ENCODE measurements at regions not wholly inside any gene's neighbourhood (a gene's known extent, or its start where the extent isn't known, plus 50 kb on each side); places are given as distances from the start of the nearest gene placed in this dataset.

GRCh38 chr1:220326578-220326977, 54.3 kb upstream of the RAB3GAP2 start (continued):
- no peak for TF ChIP-seq RBM39 (optimal IDR thresholded peaks at IDR 0.05; ENCODE audit: low read depth, low read length)

- H3K9me1 ChIP-seq (ENCODE audit: control insufficient read depth, insufficient read depth, low read length), result no peaks in the 10 kb centered on the region
- no peaks in the 10 kb centered on the region for H3K9me3 ChIP-seq (replicated peaks; ENCODE audit: control insufficient read depth, insufficient read depth, low read depth, low read length)
- no peaks in the 10 kb centered on the region for H3K79me2 ChIP-seq (ENCODE audit: control insufficient read depth, insufficient read depth, low read length)
- H4K20me1 ChIP-seq (replicated peaks; ENCODE audit: control insufficient read depth, insufficient read depth, low read length), result no peaks in the 10 kb centered on the region
- ChIA-PET POLR2A (interaction anchor here (0.5 kb wide), 1 partner anchor 102 kb away, joined by 3 read pairs; no protein-coding TSS in a partner anchor), CTCF (ENCODE audit: low intra/inter-chr PET ratio) (interaction anchor here (0.6 kb wide), 1 partner anchor 335 kb away, joined by 5 read pairs; no protein-coding TSS in a partner anchor)
- DNase-seq (ENCODE audit: extremely low read depth in 1 of 4, low spot score in 3 of 4) (no peak), ATAC-seq (no peak), FAIRE-seq (no peak)
- in situ Hi-C loops (cut with MboI), result no loop called here
- H3K4me2 ChIP-seq (ENCODE audit: insufficient read depth, low read length), result no peak overlapping the region
- no peak overlapping the region for H2AFZ ChIP-seq (ENCODE audit: low read depth, low read length)
- no peaks in the 10 kb centered on the region for H3K36me3 ChIP-seq (ENCODE audit: control insufficient read depth, insufficient read depth, low read length)
- no TSS peak for BruUV-seq (replicated peaks)
- no peak overlapping the region for H3K9ac ChIP-seq (ENCODE audit: insufficient read depth in 1 of 2, low read depth in 2 of 2, low read length in 2 of 2)
- peaks cover 13 to 16% of the 10 kb centered on the region in 2 experiments for H3K27me3 ChIP-seq (ENCODE audit: control insufficient read depth in 2 of 2, insufficient read depth in 2 of 2, low read length in 2 of 2)
- H3K4me3 ChIP-seq, result no peak overlapping the region
- no peaks in the 10 kb centered on the region for H3K4me1 ChIP-seq (replicated peaks in 1 of 2; ENCODE audit: control insufficient read depth in 2 of 2, insufficient read depth in 2 of 2, low read length in 2 of 2)
- WGBS (ENCODE audit: insufficient coverage, low coverage, missing lambda C conversion rate), result 0% methylated on average over 4 of the region's 4 CpGs
- no peak overlapping the region for H3K27ac ChIP-seq (ENCODE audit: extremely low read depth, low read depth, low read length)
- intact Hi-C loops (cut with micrococcal nuclease), result no loop called here
- no peak for TF ChIP-seq CSDE1 (IDR thresholded peaks at IDR 0.05)
- TF ChIP-seq CREB1 (IDR thresholded peaks at IDR 0.05), result no peak
- TF ChIP-seq CREB1 (CRISPR knock-in tag; IDR thresholded peaks at IDR 0.05), result no peak
- TF ChIP-seq HDAC2 (IDR thresholded peaks at IDR 0.05), result no peak
- no peak for TF ChIP-seq PCBP2 (IDR thresholded peaks at IDR 0.05; ENCODE audit: low read depth, low read length, poor library complexity, severe bottlenecking)
- no peak for TF ChIP-seq TRIM25 (IDR thresholded peaks at IDR 0.05; ENCODE audit: borderline replicate concordance)
- TF ChIP-seq HOMEZ (CRISPR knock-in tag; IDR thresholded peaks at IDR 0.05), result no peak
- TF ChIP-seq KDM1A (IDR thresholded peaks at IDR 0.05), result no peak
- TF ChIP-seq CUX1 (CRISPR knock-in tag; IDR thresholded peaks at IDR 0.05), result no peak
These were observed 53.2 kb upstream of the RAB3GAP2 start for GRCh38 chr1:220325306-220325995.

Measured in K562 (cell line).